ENCODE measurements at regions not wholly inside any gene's neighbourhood (a gene's known extent, or its start where the extent isn't known, plus 50 kb on each side); places are given as distances from the start of the nearest gene placed in this dataset.
A peak's percentile ranks its signal among the peaks of the same experiment; 100 is the strongest.

DNA sequence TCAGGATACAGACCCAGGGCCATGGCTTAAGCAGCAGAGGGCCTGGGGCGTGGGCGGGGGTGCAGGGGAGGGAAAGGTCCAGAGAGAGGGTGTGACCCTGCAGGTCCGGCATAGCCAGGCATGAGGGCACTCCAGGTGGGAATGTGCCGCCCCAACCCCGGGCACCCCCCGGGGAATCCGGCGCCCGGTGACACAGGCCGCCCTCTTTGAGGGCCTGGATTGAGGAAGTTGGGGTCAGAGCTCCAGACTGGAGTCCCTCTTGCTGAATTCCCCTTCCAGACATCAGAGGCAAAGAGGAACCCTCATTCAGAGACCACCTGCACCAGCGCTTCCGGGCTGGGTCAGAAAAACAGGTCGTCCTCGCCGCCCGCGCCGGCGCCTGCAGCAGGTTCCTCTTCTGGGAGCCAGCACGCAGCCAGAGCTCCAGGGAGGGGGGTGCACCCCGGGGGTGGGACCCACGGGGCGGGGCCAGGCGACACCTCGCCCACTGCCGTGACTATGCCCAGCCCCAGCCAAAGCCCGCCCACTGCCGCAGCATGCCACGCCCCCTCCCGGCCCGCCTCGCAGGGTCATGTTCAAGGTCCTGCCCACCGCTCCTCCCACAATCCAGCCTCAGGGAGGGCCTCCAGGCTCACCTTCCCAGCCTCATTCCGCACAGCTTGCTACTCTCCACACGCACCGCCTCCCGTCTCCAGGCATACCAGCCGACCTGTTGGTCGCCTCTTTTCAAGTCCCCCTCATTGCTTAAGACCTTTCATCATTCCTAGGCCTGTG, 98.3 kb upstream of the ID2 start:
- DNase-seq (ENCODE audit: extremely low read depth in 1 of 11, low read depth in 9 of 11, low spot score in 4 of 11) = peak; percentile 67 to 89 (median 84)

DNA sequence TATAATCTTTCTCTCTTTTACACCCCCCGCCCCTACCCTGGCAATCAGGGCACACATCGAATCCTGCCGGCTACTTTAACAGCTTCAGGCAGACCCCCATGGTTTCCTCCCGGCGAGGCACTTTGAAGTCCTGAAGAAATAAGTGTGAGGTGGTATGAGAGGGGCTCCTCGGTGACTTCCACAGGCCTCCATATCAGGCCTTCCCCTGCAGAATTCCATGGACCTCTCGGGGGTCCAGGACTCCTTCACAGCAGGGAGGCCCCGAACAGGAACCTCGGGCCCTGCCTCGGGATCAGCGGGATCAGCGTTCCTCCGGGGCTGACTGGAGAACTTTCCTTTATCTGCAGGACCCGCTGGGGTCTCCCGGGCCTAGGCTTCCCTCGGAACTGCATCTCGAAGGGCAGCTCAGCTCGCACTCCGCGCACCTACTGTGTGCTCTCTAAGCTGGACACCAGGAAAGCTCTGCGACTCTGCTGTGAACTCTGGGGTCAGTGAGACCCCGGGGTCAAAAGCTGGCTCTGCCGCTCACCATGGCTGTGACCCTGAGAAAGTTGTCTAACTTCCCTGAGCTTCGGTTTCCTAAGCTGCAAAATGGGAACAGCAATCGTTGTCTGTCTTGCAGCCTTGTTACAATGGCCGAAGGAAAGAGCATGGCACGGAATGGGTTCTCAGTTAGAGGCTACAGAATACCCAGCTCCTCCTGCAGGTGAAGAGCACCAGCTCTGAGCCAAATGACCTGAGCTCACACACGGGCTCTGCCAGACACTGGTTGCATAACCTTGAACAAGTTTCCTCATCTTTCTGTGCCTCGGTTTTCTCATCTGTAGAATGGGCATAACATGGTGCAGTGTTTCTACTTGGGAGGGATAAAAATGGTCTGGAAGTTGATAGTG, 97.4 kb upstream of the ID2 start:
- no peak for DNase-seq (ENCODE audit: extremely low read depth in 1 of 11, low read depth in 9 of 11, low spot score in 4 of 11)

DNA sequence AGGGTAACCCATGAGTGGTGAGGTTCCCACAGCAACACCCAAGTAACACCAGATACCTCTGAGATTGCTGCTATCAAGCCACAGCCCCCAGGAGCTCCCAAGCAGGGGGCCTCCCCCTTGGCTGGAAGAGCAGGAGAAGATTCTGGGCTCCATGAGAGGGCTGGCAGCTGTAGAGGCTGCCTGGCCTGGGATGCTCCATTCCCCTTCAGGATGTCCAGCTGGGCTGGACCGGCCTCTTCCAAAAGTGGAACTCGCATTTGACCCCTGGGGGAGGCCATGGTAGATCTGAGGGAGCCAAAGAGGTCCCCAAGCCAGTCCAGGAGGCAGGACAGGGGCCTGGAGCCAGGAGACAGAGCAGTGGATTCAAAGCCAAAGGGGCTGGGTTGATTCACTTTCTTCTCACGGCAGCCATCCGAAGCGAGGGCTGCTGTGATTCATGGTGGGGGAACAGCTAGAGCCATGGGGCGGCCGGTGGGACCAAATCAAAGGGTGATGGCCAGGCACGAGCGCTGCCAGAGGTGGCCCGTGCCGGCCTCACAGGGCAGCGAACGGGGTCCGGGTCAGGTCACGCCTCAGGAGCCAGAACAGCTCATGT, 95.3 kb upstream of the ID2 start:
- DNase-seq (ENCODE audit: extremely low read depth in 1 of 11, low read depth in 9 of 11, low spot score in 4 of 11) = no peak

DNA sequence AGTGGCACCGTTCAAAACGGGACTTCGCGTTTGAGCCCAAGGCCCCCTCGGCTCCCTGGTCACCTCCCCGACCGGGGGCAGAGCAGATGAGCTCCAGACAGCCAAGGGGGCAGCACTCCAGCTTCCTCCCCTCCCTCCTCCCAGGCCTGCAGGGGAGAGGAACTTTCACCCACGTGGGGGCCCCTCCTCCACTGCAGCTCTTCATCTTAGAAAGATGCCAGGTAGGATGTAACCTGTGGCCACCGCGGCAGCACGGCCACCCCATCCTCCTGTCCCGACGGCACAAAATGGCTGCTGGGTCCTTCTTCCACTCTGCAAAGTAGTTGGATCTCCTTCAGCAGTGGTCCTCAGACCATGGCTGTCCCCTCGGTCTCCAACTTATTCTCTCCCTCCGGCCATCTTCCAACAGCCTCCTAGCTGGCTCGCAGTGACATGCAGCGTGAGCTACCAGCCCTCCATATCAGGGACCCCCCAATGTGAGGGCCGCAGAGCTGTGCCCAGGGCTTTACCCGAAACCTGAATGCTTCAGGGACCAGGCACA, 94.5 kb upstream of the ID2 start:
- DNase-seq (ENCODE audit: extremely low read depth in 1 of 11, low read depth in 9 of 11, low spot score in 4 of 11) = no peak

DNA sequence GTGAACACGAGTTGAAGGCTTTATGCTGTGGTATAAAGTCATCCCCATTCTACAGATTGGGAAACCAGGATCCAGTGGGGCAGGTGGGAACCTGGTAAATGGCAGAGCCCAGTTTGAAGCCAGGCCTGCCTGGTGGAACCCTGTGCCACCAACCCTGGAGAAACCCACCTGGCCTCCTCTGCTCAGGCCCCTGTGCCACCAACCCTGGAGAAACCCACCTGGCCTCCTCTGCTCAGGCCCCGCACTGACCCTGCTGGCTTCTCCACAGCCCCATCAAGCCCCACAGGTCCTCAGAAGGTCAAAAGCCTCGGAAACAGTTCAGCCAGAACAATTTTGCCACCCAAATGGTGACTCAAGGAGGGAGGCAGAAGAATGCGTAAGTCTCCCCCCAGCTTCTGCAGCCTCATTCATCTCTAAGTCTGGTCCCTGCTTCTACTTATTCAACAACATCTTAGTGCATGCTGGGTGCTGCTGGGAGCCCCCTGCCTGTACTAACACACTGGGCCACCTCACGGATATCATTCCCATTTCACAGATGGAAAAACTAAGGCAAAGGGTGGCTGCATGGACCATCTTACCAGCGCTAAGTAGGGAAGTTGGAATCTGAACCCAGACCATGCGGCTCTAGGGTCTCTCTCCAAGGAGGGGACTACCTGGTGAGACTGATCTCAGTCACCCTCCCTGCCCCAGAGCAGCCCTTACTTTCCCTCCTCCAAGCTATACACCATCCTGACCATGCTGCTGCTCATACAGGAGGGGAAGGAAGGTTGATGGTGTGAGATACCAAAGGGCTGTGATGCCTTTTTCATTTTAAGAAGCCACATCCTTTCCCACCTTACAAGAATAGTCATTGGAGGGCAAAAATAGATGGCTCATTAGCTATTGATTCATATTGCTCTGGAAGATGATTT, 93.7 kb upstream of the ID2 start:
- DNase-seq (ENCODE audit: extremely low read depth in 1 of 11, low read depth in 9 of 11, low spot score in 4 of 11) = no peak

DNA sequence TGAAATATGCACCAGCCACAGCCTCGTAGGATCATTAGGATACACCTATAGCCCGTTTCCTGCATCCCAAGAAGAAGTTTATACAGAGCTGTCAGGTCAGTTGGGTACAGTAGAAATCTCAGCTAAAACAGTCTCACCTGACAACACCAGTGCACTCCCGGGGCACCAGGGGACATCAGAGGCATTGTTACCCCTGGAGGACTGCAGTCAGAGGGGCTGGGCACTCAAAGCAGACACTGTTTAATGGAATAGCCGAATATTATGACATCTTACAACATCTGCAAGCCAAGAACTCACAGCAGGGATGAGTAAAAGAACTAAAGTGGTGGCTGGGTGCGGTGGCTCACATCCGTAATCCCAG, 93.0 kb upstream of the ID2 start:
- DNase-seq (ENCODE audit: extremely low read depth in 1 of 11, low read depth in 9 of 11, low spot score in 4 of 11) = no peak

DNA sequence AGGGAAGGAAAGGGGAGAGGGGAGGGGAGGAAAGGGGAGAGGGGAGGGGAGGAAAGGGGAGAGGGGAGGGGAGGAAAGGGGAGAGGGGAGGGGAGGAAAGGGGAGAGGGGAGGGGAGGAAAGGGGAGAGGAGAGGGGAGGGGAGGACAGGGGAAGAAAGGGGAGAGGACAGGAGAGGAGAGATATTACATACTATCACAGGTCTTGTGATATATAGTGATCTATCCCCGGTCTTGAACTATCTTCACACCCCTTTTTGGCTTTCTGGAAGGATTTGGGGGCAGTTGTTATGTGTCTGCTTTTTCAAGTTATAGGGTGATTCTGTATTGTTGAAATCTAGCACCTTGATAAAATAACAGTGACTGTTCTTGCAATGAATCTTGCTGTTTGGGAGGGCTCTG, 92.1 kb upstream of the ID2 start:
- DNase-seq (ENCODE audit: extremely low read depth in 1 of 11, low read depth in 9 of 11, low spot score in 4 of 11) = no peak

DNA sequence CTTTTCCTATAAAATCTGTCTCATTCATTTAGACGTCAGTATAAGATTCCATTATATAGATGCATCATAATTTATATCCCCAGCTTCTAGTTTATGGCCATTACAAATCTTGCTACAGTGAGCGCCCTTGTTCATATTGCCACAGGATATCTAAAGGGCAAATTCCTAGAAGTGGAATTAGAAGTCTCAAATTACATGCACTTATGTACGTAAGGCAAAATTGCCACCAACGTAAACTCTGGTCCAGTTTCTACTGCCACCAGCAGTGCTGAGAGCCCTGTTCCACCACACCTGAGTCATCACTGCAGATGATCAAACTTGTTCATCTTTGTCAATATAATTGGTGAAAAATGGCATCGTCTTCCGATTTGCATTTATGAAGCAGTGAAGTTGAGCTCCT, 90.9 kb upstream of the ID2 start:
- DNase-seq (ENCODE audit: extremely low read depth in 1 of 11, low read depth in 9 of 11, low spot score in 4 of 11) = no peak

DNA sequence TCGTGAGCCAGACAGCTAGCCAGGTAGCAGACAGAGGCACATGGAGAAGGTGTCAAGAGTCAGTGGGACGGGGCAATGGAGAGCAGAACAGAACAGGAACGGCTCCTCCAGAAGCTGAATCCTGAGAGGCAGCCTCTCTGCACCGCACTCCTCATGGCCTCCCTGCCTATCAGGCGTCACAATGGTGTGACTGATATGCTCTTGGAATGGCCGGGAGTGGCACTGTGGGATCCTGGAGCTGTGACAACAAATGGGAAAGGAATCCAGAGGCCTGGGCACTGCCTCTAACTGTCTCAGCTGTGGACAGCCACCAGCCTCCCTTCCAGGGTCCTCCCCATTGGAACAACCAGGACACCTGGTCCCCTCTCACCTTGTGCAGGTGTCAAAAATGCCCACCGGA, 89.1 kb upstream of the ID2 start:
- DNase-seq (ENCODE audit: extremely low read depth in 1 of 11, low read depth in 9 of 11, low spot score in 4 of 11) = no peak

DNA sequence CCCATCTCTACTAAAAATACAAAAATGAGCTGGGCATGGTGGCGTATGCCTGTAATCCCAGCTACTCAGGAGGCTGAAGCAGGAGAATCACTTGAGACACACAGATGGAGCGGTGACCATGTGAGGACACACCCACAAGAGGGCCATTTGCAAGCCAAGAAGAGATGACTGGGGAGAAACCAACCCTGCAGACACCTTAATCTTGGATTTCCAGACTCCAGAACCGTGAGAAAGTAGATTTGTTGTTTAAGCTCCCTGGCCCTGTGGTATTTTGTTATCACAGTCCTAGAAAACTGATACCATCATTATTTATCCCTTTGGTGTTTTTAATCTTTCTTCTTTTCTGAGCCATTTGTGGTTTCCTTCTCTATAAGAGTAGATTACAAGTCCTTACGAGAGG, 88.6 kb upstream of the ID2 start:
- no peak for DNase-seq (ENCODE audit: extremely low read depth in 1 of 11, low read depth in 9 of 11, low spot score in 4 of 11)

DNA sequence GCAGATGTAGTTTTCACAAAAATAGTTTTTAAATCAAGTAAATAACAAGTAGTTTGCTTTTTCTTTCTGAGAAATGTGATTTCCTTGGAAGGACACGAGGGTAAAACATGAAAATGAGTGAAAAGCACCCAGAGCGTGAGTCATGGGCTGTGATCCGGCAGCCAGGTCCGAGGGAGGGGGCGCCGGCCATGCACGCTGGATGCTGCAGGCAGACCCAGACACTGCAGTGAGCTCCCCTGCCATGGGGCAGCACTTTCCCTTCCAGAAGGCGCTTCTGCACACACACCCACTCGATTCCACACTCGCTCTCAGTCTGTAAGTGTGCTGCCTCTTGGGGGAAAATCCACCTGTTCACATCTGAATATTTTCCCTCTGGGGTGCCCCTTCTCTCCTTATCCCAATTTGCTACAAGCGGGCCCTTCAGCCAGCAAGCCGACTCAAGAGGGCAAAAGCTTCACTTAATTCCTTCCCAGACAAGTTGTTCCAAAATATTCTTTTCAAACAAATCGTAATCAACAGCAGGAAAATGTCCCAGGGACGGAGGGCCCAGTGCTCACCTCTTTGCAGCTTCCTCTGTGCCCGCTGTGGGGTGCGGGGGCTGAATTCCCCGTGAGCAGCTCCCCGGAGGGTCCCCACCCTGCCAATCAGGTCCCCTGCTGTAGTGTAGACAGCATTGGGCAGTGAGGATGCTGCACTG, 87.0 kb upstream of the ID2 start:
- DNase-seq (ENCODE audit: extremely low read depth in 1 of 11, low read depth in 9 of 11, low spot score in 4 of 11) = no peak

DNA sequence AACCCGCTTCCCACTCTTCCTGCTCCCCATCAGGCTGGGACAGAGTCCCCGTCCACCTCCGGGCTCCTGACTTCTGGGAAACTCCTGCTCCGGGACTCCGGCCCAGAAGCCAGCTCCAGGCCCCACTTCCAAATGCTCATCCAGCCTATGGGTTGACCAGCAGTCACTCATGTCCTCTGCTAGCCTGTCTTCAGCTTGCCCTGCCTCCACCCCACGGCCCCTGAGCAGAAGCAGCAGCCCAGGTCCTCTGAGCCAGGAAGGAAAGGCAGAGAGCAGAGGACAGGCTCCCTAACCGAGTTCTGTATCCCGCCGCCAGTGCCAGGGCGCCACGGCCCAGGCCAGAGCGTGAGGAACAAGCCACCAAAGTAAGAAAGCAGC, 86.4 kb upstream of the ID2 start:
- no peak for DNase-seq (ENCODE audit: extremely low read depth in 1 of 11, low read depth in 9 of 11, low spot score in 4 of 11)

DNA sequence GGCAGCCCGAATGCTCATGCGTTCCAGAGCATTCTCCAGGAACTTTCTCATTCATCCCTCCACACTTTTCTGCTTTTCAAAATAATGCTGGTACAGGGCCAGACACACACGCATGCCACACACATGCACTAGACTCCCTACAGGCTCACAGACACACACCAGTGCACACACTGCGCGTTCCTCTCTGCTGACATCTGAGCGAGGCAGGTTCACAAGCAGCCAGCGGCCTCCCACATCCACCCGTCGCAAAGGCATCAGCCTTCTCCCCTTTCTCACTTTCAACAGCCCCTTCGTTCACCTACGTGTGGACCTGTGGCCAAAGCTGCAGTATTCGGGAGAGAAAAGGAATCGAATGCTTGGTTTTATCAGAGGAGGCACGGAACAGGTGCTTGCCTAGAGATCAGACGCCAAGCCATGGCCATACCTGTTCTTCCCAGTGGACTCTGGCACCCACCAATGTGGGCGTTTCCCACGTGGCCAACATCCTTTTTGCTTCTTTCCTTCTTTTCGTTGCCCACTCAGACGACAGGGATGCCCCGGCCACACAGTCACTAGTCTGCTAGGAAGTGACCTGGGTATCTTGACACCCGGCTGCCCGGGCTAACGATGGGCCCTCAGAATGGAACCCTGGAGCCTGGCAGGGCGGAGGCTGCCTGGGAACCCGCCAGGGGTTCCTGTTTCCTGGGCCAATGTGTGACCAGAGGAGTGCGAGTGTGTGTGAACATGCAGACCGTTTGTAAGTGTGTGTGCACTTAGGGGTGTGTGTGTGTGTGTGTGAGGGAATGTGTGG, 85.8 kb upstream of the ID2 start:
- DNase-seq (ENCODE audit: extremely low read depth in 1 of 11, low read depth in 9 of 11, low spot score in 4 of 11) = no peak

DNA sequence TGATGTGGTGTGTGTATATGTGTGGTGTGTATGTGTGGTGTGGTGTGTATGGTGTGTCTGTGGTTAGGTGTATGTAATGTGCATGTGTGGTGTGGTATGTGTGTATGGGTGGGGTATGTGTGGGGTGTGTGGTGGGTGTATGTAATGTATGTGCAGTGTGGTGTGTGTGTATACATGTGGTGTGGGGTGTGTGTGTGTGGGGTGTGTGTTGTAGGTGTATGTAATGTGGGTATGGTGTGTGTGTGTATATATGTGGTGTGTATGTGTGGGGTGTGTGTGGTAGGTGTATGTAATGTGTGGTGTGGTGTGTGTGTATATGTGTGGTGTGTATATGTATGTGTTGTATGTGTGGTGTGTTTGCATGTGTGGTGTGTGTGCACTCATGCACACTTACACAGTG, 84.8 kb upstream of the ID2 start:
- no peak for DNase-seq (ENCODE audit: extremely low read depth in 1 of 11, low read depth in 9 of 11, low spot score in 4 of 11)

DNA sequence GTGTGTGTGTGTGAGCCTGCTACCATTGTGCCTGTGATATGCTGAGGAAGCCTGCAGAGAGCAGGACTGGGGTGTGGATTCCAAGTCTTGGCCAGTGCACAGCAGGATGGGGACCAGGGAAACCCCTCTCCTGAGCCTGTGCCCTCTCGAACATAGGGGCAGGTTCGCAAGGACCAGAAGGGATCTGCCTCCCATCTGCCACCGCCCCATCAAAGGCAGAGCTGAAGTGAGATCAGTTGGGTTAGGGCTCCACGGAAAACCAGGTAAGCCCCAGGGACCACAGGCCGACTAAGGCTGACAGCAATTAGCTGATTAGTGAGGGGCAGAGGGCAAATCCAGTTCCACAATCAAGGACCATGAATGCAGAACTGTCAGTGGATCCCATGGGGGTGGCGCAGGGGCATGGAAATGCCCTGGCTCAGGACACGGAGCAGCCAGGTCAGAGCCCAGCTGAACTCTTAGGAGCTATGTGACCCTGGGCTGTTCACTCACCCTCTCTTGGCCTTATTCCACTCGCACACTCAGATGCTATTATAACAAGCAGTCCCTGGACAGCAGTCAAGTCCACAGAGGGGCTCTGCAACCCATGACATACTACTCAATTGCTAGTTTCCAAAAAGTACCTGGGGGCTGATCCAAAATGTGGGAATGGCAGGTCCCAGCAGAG, 84.2 kb upstream of the ID2 start:
- no peak for DNase-seq (ENCODE audit: extremely low read depth in 1 of 11, low read depth in 9 of 11, low spot score in 4 of 11)

DNA sequence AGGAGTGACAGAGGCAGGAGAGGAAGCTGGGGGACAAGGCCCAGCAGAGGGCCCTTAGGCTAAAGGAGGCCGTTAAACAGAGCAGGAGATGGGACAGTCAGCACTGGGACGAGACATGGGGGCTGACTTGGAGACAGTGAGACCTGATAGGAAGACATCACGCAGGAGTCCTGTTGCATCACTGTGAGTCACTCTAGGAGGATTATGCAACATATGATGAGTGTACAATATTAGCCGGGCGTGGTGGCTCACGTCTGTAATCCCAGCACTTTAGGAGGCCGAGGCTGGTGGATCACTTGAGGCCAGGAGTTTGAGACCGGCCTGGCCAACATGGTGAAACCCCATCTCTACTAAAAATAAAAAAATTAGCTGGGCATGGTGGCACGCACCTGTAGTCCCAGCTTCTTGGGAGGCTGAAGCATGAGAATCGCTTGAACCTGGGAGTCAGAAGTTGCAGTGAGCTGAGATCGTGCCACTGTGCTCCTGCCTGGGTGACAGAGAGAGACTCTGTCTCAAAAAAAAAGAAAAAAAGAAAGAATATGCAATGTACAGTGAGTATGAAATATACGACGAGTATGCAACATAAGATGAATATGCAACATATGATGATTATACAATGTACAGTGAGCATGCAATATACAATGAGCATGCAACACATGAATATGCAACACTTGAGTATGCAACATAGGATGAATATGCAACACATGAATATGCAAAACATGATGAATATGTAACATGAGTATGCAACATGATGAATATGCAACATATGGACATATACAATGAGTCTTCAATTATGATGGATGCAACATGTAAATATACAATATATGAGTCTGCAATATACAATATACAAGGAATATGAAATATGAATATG, 83.3 kb upstream of the ID2 start:
- DNase-seq (ENCODE audit: extremely low read depth in 1 of 11, low read depth in 9 of 11, low spot score in 4 of 11) = no peak

Measured in renal cortex interstitium (tissue), 11 donors.